ENCODE measurements at regions not wholly inside any gene's neighbourhood (a gene's known extent, or its start where the extent isn't known, plus 50 kb on each side); places are given as distances from the start of the nearest gene placed in this dataset.

- TF ChIP-seq, protein P1, sequence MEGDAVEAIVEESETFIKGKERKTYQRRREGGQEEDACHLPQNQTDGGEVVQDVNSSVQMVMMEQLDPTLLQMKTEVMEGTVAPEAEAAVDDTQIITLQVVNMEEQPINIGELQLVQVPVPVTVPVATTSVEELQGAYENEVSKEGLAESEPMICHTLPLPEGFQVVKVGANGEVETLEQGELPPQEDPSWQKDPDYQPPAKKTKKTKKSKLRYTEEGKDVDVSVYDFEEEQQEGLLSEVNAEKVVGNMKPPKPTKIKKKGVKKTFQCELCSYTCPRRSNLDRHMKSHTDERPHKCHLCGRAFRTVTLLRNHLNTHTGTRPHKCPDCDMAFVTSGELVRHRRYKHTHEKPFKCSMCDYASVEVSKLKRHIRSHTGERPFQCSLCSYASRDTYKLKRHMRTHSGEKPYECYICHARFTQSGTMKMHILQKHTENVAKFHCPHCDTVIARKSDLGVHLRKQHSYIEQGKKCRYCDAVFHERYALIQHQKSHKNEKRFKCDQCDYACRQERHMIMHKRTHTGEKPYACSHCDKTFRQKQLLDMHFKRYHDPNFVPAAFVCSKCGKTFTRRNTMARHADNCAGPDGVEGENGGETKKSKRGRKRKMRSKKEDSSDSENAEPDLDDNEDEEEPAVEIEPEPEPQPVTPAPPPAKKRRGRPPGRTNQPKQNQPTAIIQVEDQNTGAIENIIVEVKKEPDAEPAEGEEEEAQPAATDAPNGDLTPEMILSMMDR (IDR thresholded peaks at IDR 0.05) = no peak
- DNase-seq (ENCODE audit: low spot score) = no peak
- Mint-ChIP-seq H3K9me3 (ENCODE audit: low read depth) (peaks cover 6% of the 10 kb centered on the region), H3K27ac (ENCODE audit: unreplicated experiment) (no peak overlapping the region), H3K36me3 (ENCODE audit: low read depth) (no peaks in the 10 kb centered on the region), H3K4me1 (ENCODE audit: low read depth) (peaks cover 9% of the 10 kb centered on the region), H3K4me3 (ENCODE audit: unreplicated experiment) (no peak overlapping the region), H3K27me3 (ENCODE audit: low read depth) (no peaks in the 10 kb centered on the region)
Measured at GRCh38 chr13:65560936-65561335, 1669.2 kb downstream of the PCDH9 start.

GRCh38 chr13:65555962-65556361 is 1674.2 kb downstream of the PCDH9 start:
- Mint-ChIP-seq H3K4me1 (ENCODE audit: low read depth) (peaks cover 9% of the 10 kb centered on the region), H3K4me3 (ENCODE audit: unreplicated experiment) (no peak overlapping the region), H3K9me3 (ENCODE audit: low read depth) (peaks cover 13% of the 10 kb centered on the region), H3K27me3 (ENCODE audit: low read depth) (no peaks in the 10 kb centered on the region), H3K36me3 (ENCODE audit: low read depth) (peaks cover 7% of the 10 kb centered on the region), H3K27ac (ENCODE audit: unreplicated experiment) (no peak overlapping the region)
- TF ChIP-seq, protein P1 (IDR thresholded peaks at IDR 0.05) = no peak
- DNase-seq (ENCODE audit: low spot score) = no peak

- TF ChIP-seq, protein P1 (IDR thresholded peaks at IDR 0.05) = no peak
- DNase-seq (ENCODE audit: low spot score) = peak; percentile 57
- Mint-ChIP-seq H3K36me3 (ENCODE audit: low read depth) (peaks cover 10% of the 10 kb centered on the region), H3K4me1 (ENCODE audit: low read depth) (no peaks in the 10 kb centered on the region), H3K27ac (ENCODE audit: unreplicated experiment) (no peak overlapping the region), H3K4me3 (ENCODE audit: unreplicated experiment) (no peak overlapping the region), H3K27me3 (ENCODE audit: low read depth) (no peaks in the 10 kb centered on the region), H3K9me3 (ENCODE audit: low read depth) (peaks cover 22% of the 10 kb centered on the region)
Measured at GRCh38 chr13:65553096-65553727, 1676.9 kb downstream of the PCDH9 start.

DNA sequence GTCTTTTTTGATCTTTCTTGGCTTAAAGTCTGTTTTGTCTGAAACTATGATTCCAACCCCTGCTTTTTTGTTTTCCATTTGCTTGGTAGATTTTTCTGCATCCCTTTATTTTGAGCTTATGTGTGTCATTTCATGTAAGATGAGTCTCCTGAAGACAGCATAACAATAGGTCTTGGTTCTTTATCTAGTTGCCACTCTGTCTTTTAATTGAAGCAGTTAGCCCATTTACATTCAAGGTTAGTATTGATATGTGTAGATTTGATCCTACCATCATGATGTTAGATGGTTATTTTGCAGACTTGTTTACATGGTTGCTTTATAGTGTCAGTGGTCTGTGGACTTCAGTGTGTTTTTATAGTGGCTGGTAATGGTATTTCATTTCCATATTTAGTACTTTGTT is 1678.9 kb downstream of the PCDH9 start:
- Mint-ChIP-seq H3K4me1 (ENCODE audit: low read depth) (no peaks in the 10 kb centered on the region), H3K36me3 (ENCODE audit: low read depth) (peaks cover 10% of the 10 kb centered on the region), H3K9me3 (ENCODE audit: low read depth) (peaks cover 29% of the 10 kb centered on the region), H3K4me3 (ENCODE audit: unreplicated experiment) (no peak overlapping the region), H3K27me3 (ENCODE audit: low read depth) (no peaks in the 10 kb centered on the region), H3K27ac (ENCODE audit: unreplicated experiment) (no peak overlapping the region)
- DNase-seq (ENCODE audit: low spot score) = no peak
- TF ChIP-seq, protein P1 (IDR thresholded peaks at IDR 0.05) = no peak

DNA sequence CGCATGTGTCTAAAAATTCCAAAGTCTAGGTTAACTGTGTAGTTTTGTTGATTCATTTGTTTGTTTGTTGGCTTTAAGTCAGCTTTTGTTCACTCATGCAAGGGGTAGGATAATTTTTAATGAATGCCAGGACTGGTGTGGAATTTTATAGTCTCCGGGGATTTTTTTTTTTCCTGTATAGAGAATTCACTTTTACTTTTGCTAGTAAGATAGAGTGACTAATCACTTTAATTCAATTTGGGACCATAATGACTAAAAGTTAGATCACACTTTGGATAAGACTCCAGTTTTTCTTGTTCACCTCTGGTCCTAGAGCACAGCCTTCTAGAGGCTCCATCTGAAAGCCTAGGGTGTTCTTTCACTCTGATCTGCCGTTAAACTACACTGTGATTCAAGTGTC is 1690.0 kb downstream of the PCDH9 start:
- DNase-seq (ENCODE audit: low spot score) = no peak
- H3K4me1 Mint-ChIP-seq (ENCODE audit: low read depth) = no peaks in the 10 kb centered on the region
- TF ChIP-seq, protein P1 (IDR thresholded peaks at IDR 0.05) = no peak
- no peaks in the 10 kb centered on the region for H3K36me3 Mint-ChIP-seq (ENCODE audit: low read depth)
- H3K4me3 Mint-ChIP-seq (ENCODE audit: unreplicated experiment) = no peak overlapping the region
- H3K27ac Mint-ChIP-seq (ENCODE audit: unreplicated experiment) = no peak overlapping the region
- peaks cover 4% of the 10 kb centered on the region for H3K9me3 Mint-ChIP-seq (ENCODE audit: low read depth)
- no peaks in the 10 kb centered on the region for H3K27me3 Mint-ChIP-seq (ENCODE audit: low read depth)
